ENCODE measurements at regions not wholly inside any gene's neighbourhood (a gene's known extent, or its start where the extent isn't known, plus 50 kb on each side); places are given as distances from the start of the nearest gene placed in this dataset.
"Not testable (repeated sequence)": the region's sequence is repeated elsewhere in the genome, so short reads cannot be mapped to it uniquely, and the experiment has no call there.

- Mint-ChIP-seq H3K9me3 (peaks cover 0 to 6% (median 0%) of the 10 kb centered on the region in 7 donors), H3K36me3 (no peaks in the 10 kb centered on the region), H3K4me1 (peaks cover 0 to 2% (median 0%) of the 10 kb centered on the region in 4 donors), H3K4me3 (no peak overlapping the region), H3K27ac (no peak overlapping the region), H3K27me3 (peaks cover 38% of the 10 kb centered on the region)
- DNase-seq = no peak
- no peak overlapping the region for H3K4me3 ChIP-seq (ENCODE audit: low read depth, low read length)
- no peaks in the 10 kb centered on the region for H3K4me1 ChIP-seq (ENCODE audit: control insufficient read depth, insufficient read depth, low read length, poor library complexity, severe bottlenecking)
- H3K9me3 ChIP-seq (ENCODE audit: control insufficient read depth in 2 of 2, low read length in 2 of 2) = no peaks in the 10 kb centered on the region
- no peaks in the 10 kb centered on the region for H3K36me3 ChIP-seq (ENCODE audit: control insufficient read depth, insufficient read depth, low read length)
- H3K27me3 ChIP-seq (ENCODE audit: control insufficient read depth, insufficient read depth, low read length) = peaks cover 6% of the 10 kb centered on the region
- H3K27ac ChIP-seq (ENCODE audit: insufficient read depth, low read length, poor library complexity, severe bottlenecking) = no peak overlapping the region
- ATAC-seq (ENCODE audit: low read depth in 2 of 2) = no peak
Measured at GRCh38 chr6:16944596-16944995, 157.3 kb upstream of the STMND1 start.

GRCh38 chr6:16939839-16940238 is 162.0 kb upstream of the STMND1 start:
- H3K9me3 Mint-ChIP-seq = peaks cover 0 to 2% (median 0%) of the 10 kb centered on the region in 7 donors
- Histone ChIP-seq H3K4me1 (ENCODE audit: control insufficient read depth, insufficient read depth, low read length, poor library complexity, severe bottlenecking) (no peaks in the 10 kb centered on the region), H3K4me3 (ENCODE audit: low read depth, low read length) (no peak overlapping the region), H3K27ac (ENCODE audit: insufficient read depth, low read length, poor library complexity, severe bottlenecking) (no peak overlapping the region), H3K27me3 (ENCODE audit: control insufficient read depth, insufficient read depth, low read length) (peaks cover 17% of the 10 kb centered on the region), H3K36me3 (ENCODE audit: control insufficient read depth, insufficient read depth, low read length) (no peaks in the 10 kb centered on the region), H3K9me3 (ENCODE audit: control insufficient read depth in 2 of 2, low read length in 2 of 2) (no peaks in the 10 kb centered on the region)
- DNase-seq (no peak), ATAC-seq (ENCODE audit: low read depth in 2 of 2) (no peak)
- no peaks in the 10 kb centered on the region for H3K4me1 Mint-ChIP-seq
- peaks cover 25% of the 10 kb centered on the region for H3K27me3 Mint-ChIP-seq
- H3K36me3 Mint-ChIP-seq = no peaks in the 10 kb centered on the region
- no peak overlapping the region for H3K27ac Mint-ChIP-seq
- H3K4me3 Mint-ChIP-seq = no peak overlapping the region

GRCh38 chr6:16939351-16939750 is 162.5 kb upstream of the STMND1 start:
- Histone ChIP-seq H3K4me1 (ENCODE audit: control insufficient read depth, insufficient read depth, low read length, poor library complexity, severe bottlenecking) (no peaks in the 10 kb centered on the region), H3K36me3 (ENCODE audit: control insufficient read depth, insufficient read depth, low read length) (no peaks in the 10 kb centered on the region), H3K9me3 (ENCODE audit: control insufficient read depth in 2 of 2, low read length in 2 of 2) (no peaks in the 10 kb centered on the region), H3K27ac (ENCODE audit: insufficient read depth, low read length, poor library complexity, severe bottlenecking) (no peak overlapping the region), H3K27me3 (ENCODE audit: control insufficient read depth, insufficient read depth, low read length) (peaks cover 19% of the 10 kb centered on the region), H3K4me3 (ENCODE audit: low read depth, low read length) (no peak overlapping the region)
- Mint-ChIP-seq H3K36me3 (no peaks in the 10 kb centered on the region), H3K27ac (no peak overlapping the region), H3K4me3 (no peak overlapping the region), H3K4me1 (no peaks in the 10 kb centered on the region), H3K9me3 (peaks cover 0 to 2% (median 0%) of the 10 kb centered on the region in 7 donors), H3K27me3 (peaks cover 29% of the 10 kb centered on the region)
- ATAC-seq (ENCODE audit: low read depth in 2 of 2) (no peak), DNase-seq (no peak)

GRCh38 chr6:16936893-16937292 is 165.0 kb upstream of the STMND1 start:
- DNase-seq = no peak
- Mint-ChIP-seq H3K27me3 (peaks cover 26% of the 10 kb centered on the region), H3K9me3 (peaks cover 0 to 2% (median 0%) of the 10 kb centered on the region in 7 donors)

GRCh38 chr6:16933961-16934360 is 167.9 kb upstream of the STMND1 start:
- no peaks in the 10 kb centered on the region for H3K4me1 ChIP-seq (ENCODE audit: control insufficient read depth, insufficient read depth, low read length, poor library complexity, severe bottlenecking)
- Mint-ChIP-seq H3K4me1 (no peaks in the 10 kb centered on the region), H3K27ac (no peak overlapping the region), H3K9me3 (peaks cover 0 to 2% (median 0%) of the 10 kb centered on the region in 7 donors), H3K36me3 (no peaks in the 10 kb centered on the region), H3K4me3 (no peak overlapping the region), H3K27me3 (peaks cover 25% of the 10 kb centered on the region)
- no peak for ATAC-seq (ENCODE audit: low read depth in 2 of 2)
- DNase-seq = no peak
- H3K9me3 ChIP-seq (ENCODE audit: control insufficient read depth in 2 of 2, low read length in 2 of 2) = no peaks in the 10 kb centered on the region
- H3K27me3 ChIP-seq (ENCODE audit: control insufficient read depth, insufficient read depth, low read length) = peaks cover 21% of the 10 kb centered on the region
- no peak overlapping the region for H3K4me3 ChIP-seq (ENCODE audit: low read depth, low read length)
- no peak overlapping the region for H3K27ac ChIP-seq (ENCODE audit: insufficient read depth, low read length, poor library complexity, severe bottlenecking)
- no peaks in the 10 kb centered on the region for H3K36me3 ChIP-seq (ENCODE audit: control insufficient read depth, insufficient read depth, low read length)

More at GRCh38 chr6:16936893-16937292, 165.0 kb upstream of the STMND1 start:
- Mint-ChIP-seq H3K27ac (no peak overlapping the region), H3K36me3 (no peaks in the 10 kb centered on the region), H3K4me3 (no peak overlapping the region), H3K4me1 (no peaks in the 10 kb centered on the region)
- Histone ChIP-seq H3K4me1 (ENCODE audit: control insufficient read depth, insufficient read depth, low read length, poor library complexity, severe bottlenecking) (no peaks in the 10 kb centered on the region), H3K9me3 (ENCODE audit: control insufficient read depth in 2 of 2, low read length in 2 of 2) (no peaks in the 10 kb centered on the region), H3K4me3 (ENCODE audit: low read depth, low read length) (no peak overlapping the region), H3K36me3 (ENCODE audit: control insufficient read depth, insufficient read depth, low read length) (no peaks in the 10 kb centered on the region), H3K27me3 (ENCODE audit: control insufficient read depth, insufficient read depth, low read length) (peaks cover 23% of the 10 kb centered on the region), H3K27ac (ENCODE audit: insufficient read depth, low read length, poor library complexity, severe bottlenecking) (no peak overlapping the region)
- ATAC-seq (ENCODE audit: low read depth in 2 of 2) = no peak

- Histone ChIP-seq H3K36me3 (ENCODE audit: control insufficient read depth, insufficient read depth, low read length) (no peaks in the 10 kb centered on the region), H3K4me3 (ENCODE audit: low read depth, low read length) (no peak overlapping the region), H3K4me1 (ENCODE audit: control insufficient read depth, insufficient read depth, low read length, poor library complexity, severe bottlenecking) (no peaks in the 10 kb centered on the region), H3K9me3 (ENCODE audit: control insufficient read depth in 2 of 2, low read length in 2 of 2) (no peaks in the 10 kb centered on the region), H3K27me3 (ENCODE audit: control insufficient read depth, insufficient read depth, low read length) (peaks cover 18% of the 10 kb centered on the region), H3K27ac (ENCODE audit: insufficient read depth, low read length, poor library complexity, severe bottlenecking) (no peak overlapping the region)
- no peaks in the 10 kb centered on the region for H3K36me3 Mint-ChIP-seq
- H3K4me3 Mint-ChIP-seq = no peak overlapping the region
- no peak overlapping the region for H3K27ac Mint-ChIP-seq
- peaks cover 0 to 2% (median 0%) of the 10 kb centered on the region in 7 donors for H3K9me3 Mint-ChIP-seq
- H3K4me1 Mint-ChIP-seq = no peaks in the 10 kb centered on the region
- DNase-seq (no peak), ATAC-seq (ENCODE audit: low read depth in 2 of 2) (no peak)
- H3K27me3 Mint-ChIP-seq = peaks cover 21% of the 10 kb centered on the region
Measured at GRCh38 chr6:16933532-16933931, 168.3 kb upstream of the STMND1 start.

GRCh38 chr6:16932920-16933319 is 168.9 kb upstream of the STMND1 start:
- H3K27me3 ChIP-seq (ENCODE audit: control insufficient read depth, insufficient read depth, low read length) = peaks cover 18% of the 10 kb centered on the region
- H3K4me3 ChIP-seq (ENCODE audit: low read depth, low read length) = no peak overlapping the region
- ATAC-seq (ENCODE audit: low read depth in 2 of 2) (no peak), DNase-seq (no peak)
- Mint-ChIP-seq H3K4me1 (no peaks in the 10 kb centered on the region), H3K27ac (no peak overlapping the region), H3K9me3 (peaks cover 0 to 2% (median 0%) of the 10 kb centered on the region in 7 donors), H3K4me3 (no peak overlapping the region), H3K36me3 (no peaks in the 10 kb centered on the region), H3K27me3 (peaks cover 21% of the 10 kb centered on the region)
- H3K27ac ChIP-seq (ENCODE audit: insufficient read depth, low read length, poor library complexity, severe bottlenecking) = no peak overlapping the region
- H3K9me3 ChIP-seq (ENCODE audit: control insufficient read depth in 2 of 2, low read length in 2 of 2) = no peaks in the 10 kb centered on the region
- H3K36me3 ChIP-seq (ENCODE audit: control insufficient read depth, insufficient read depth, low read length) = no peaks in the 10 kb centered on the region
- H3K4me1 ChIP-seq (ENCODE audit: control insufficient read depth, insufficient read depth, low read length, poor library complexity, severe bottlenecking) = no peaks in the 10 kb centered on the region

- H3K27me3 ChIP-seq (ENCODE audit: control insufficient read depth, insufficient read depth, low read length) = peaks cover 15% of the 10 kb centered on the region
- not testable (repeated sequence) for H3K36me3 Mint-ChIP-seq; H3K4me3 Mint-ChIP-seq; H3K4me1 Mint-ChIP-seq; ATAC-seq (ENCODE audit: low read depth in 2 of 2); H3K4me3 ChIP-seq (ENCODE audit: low read depth, low read length); H3K36me3 ChIP-seq (ENCODE audit: control insufficient read depth, insufficient read depth, low read length); H3K4me1 ChIP-seq (ENCODE audit: control insufficient read depth, insufficient read depth, low read length, poor library complexity, severe bottlenecking); H3K27ac Mint-ChIP-seq; H3K27ac ChIP-seq (ENCODE audit: insufficient read depth, low read length, poor library complexity, severe bottlenecking); H3K9me3 ChIP-seq (ENCODE audit: control insufficient read depth in 2 of 2, low read length in 2 of 2); DNase-seq; H3K9me3 Mint-ChIP-seq
- H3K27me3 Mint-ChIP-seq = peaks cover 22% of the 10 kb centered on the region
Measured at GRCh38 chr6:16931079-16931478, 169.8 kb upstream of the ATXN1 start.
